SIG-M5 treated with dmso at 0.1 percent for 504 hours (cell line): ENCODE measurements at regions not wholly inside any gene's neighbourhood (a gene's known extent, or its start where the extent isn't known, plus 50 kb on each side); places are given as distances from the start of the nearest gene placed in this dataset.
A peak's percentile ranks its signal among the peaks of the same experiment; 100 is the strongest.

Source experiments
- DNase-seq: peaks from one replicate; lab custom pipeline; 2025; ENCODE audit not compliant: unreplicated experiment; lab: John Stamatoyannopoulos, UW

- DNase-seq: peak; percentile 18
Measured at GRCh38 chr10:28250782-28251181, 52.1 kb downstream of the MPP7 start.

GRCh38 chr10:28250358-28250757, 52.5 kb downstream of the MPP7 start:
- no peak for DNase-seq

- no peak for DNase-seq
Measured at GRCh38 chr10:28249512-28249911, 53.4 kb downstream of the MPP7 start.

GRCh38 chr10:28248092-28248491, 54.8 kb downstream of the MPP7 start:
- peak; percentile 32 for DNase-seq

- no peak for DNase-seq
Measured at GRCh38 chr10:28246023-28246422, 56.8 kb downstream of the MPP7 start.

GRCh38 chr10:28243923-28244322, 58.9 kb downstream of the MPP7 start:
- DNase-seq: no peak

- no peak for DNase-seq
Measured at GRCh38 chr10:28242555-28243204, 60.2 kb downstream of the MPP7 start.

GRCh38 chr10:28241741-28242399, 61.0 kb downstream of the MPP7 start:
- DNase-seq: peak; percentile 28

GRCh38 chr10:28240400-28240799, 62.5 kb downstream of the MPP7 start:
- DNase-seq: no peak

- no peak for DNase-seq
Measured at GRCh38 chr10:28236591-28236990, 66.3 kb downstream of the MPP7 start.

GRCh38 chr10:28220811-28221210, 82.1 kb downstream of the MPP7 start:
- no peak for DNase-seq

GRCh38 chr10:28219251-28219650, 83.6 kb downstream of the MPP7 start:
- DNase-seq: no peak

- no peak for DNase-seq
Measured at GRCh38 chr10:28217848-28218247, 85.0 kb downstream of the MPP7 start.

GRCh38 chr10:28215930-28216329, 86.9 kb downstream of the MPP7 start:
- no peak for DNase-seq

GRCh38 chr10:28214219-28214618, 88.6 kb downstream of the MPP7 start:
- no peak for DNase-seq

- no peak for DNase-seq
Measured at GRCh38 chr10:28211759-28212158, 91.1 kb downstream of the MPP7 start.

GRCh38 chr10:28207799-28208198, 95.1 kb downstream of the MPP7 start:
- DNase-seq: no peak

GRCh38 chr10:28202941-28203352, 99.9 kb downstream of the MPP7 start:
- no peak for DNase-seq

- no peak for DNase-seq
Measured at GRCh38 chr10:28201410-28202400, 101.2 kb downstream of the MPP7 start.

GRCh38 chr10:28200775-28201174, 102.1 kb downstream of the MPP7 start:
- DNase-seq: no peak

GRCh38 chr10:28199941-28200340, 102.9 kb downstream of the MPP7 start:
- no peak for DNase-seq

GRCh38 chr10:28190196-28190595, 112.7 kb downstream of the MPP7 start:
- no peak for DNase-seq
